ENCODE measurements at regions not wholly inside any gene's neighbourhood (a gene's known extent, or its start where the extent isn't known, plus 50 kb on each side); places are given as distances from the start of the nearest gene placed in this dataset.

DNA sequence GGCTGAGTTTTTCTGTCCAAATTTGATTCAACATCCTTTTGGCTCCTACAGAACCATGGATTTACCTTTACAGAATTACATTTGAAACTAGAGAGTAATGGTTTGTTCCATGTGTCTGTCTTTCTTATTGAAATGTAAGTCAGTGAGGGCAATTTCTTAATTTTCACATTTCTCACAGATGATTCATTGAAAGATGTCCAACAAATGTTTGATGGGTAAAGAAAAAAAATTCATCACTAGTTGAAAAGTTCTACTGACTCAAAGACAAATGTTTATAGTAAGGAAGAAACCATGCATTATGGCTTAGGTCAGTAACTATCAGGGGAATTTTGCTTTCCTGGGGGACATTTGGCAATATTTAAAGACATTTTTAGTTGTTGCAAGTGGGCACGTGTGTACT lies 131.6 kb upstream of the TRPM3 start:
- TF ChIP-seq, protein P1, sequence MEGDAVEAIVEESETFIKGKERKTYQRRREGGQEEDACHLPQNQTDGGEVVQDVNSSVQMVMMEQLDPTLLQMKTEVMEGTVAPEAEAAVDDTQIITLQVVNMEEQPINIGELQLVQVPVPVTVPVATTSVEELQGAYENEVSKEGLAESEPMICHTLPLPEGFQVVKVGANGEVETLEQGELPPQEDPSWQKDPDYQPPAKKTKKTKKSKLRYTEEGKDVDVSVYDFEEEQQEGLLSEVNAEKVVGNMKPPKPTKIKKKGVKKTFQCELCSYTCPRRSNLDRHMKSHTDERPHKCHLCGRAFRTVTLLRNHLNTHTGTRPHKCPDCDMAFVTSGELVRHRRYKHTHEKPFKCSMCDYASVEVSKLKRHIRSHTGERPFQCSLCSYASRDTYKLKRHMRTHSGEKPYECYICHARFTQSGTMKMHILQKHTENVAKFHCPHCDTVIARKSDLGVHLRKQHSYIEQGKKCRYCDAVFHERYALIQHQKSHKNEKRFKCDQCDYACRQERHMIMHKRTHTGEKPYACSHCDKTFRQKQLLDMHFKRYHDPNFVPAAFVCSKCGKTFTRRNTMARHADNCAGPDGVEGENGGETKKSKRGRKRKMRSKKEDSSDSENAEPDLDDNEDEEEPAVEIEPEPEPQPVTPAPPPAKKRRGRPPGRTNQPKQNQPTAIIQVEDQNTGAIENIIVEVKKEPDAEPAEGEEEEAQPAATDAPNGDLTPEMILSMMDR (IDR thresholded peaks at IDR 0.05): no peak
- Histone ChIP-seq H3K4me1 (ENCODE audit: control insufficient read depth in 1 of 2, low read depth in 2 of 2) (no peaks in the 10 kb centered on the region), H3K27ac (no peak overlapping the region), H3K36me3 (no peaks in the 10 kb centered on the region), H3K9me3 (no peaks in the 10 kb centered on the region), H3K4me3 (no peak overlapping the region), H3K27me3 (replicated peaks; ENCODE audit: insufficient read depth) (no peaks in the 10 kb centered on the region)
- ATAC-seq (ENCODE audit: insufficient number of reproducible peaks, low FRiP score, low read depth): no peak
- DNase-seq (ENCODE audit: low spot score): no peak

DNA sequence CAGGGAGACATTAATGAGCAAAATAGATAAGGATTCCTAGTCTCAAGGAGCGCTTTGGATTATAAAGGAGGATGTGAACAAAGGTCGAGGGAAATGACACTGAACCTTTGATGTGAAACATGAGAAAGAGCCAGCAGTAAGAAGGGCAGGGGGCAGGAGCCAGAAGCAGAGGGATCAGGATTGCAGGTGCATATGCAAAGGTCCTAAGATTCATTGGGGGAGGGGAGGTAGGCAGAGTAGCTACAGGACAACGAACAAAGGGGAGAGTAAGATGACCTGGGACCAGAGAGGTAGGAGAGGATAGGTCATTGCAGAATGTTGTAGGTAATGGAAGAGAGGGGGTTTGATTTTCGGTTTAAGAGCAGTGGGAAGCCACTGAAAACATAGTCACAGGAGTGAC lies 129.2 kb upstream of the TRPM3 start:
- H3K4me1 ChIP-seq (ENCODE audit: control insufficient read depth in 1 of 2, low read depth in 2 of 2): no peaks in the 10 kb centered on the region
- H3K36me3 ChIP-seq: no peaks in the 10 kb centered on the region
- DNase-seq (ENCODE audit: low spot score): no peak
- no peaks in the 10 kb centered on the region for H3K9me3 ChIP-seq
- no peaks in the 10 kb centered on the region for H3K27me3 ChIP-seq (replicated peaks; ENCODE audit: insufficient read depth)
- no peak for ATAC-seq (ENCODE audit: insufficient number of reproducible peaks, low FRiP score, low read depth)
- no peak overlapping the region for H3K4me3 ChIP-seq
- H3K27ac ChIP-seq: no peak overlapping the region
- TF ChIP-seq, protein P1 (IDR thresholded peaks at IDR 0.05): no peak

DNA sequence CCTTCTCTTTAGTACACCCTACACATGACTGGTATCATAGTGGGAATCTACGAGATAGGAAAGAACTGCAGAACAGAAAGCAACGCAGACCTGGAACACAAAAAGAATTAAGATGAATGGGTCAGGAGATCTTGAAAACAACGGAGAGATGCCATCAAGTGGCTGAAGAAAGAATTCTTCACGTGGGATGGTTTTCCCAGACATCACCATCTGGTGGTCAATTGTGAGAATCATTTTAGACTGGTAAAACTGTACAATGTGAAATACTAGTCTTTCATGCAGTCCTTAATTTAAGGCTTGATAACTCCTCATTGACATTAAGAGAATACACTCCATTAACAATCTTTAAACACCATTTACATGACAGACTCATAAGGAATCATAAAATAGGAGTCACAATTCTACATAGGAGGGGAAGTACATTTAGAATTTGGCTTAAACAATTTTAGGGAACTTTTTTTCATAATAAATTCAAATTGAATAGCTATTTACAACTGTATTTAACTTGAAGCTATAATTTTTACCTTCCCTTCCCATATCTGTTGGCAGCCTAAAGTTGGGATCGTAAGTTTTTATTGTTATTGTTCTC lies 128.4 kb upstream of the TRPM3 start:
- H3K27ac ChIP-seq: no peak overlapping the region
- no peak for DNase-seq (ENCODE audit: low spot score)
- ATAC-seq (ENCODE audit: insufficient number of reproducible peaks, low FRiP score, low read depth): no peak

GRCh38 chr9:71245651-71246050 lies 124.2 kb upstream of the TRPM3 start:
- DNase-seq (ENCODE audit: low spot score): no peak
- Histone ChIP-seq H3K9me3 (no peaks in the 10 kb centered on the region), H3K27me3 (replicated peaks; ENCODE audit: insufficient read depth) (no peaks in the 10 kb centered on the region), H3K4me1 (ENCODE audit: control insufficient read depth in 1 of 2, low read depth in 2 of 2) (no peaks in the 10 kb centered on the region), H3K27ac (no peak overlapping the region), H3K4me3 (no peak overlapping the region), H3K36me3 (no peaks in the 10 kb centered on the region)
- TF ChIP-seq, protein P1 (IDR thresholded peaks at IDR 0.05): no peak
- ATAC-seq (ENCODE audit: insufficient number of reproducible peaks, low FRiP score, low read depth): no peak

More for the DNA sequence above, 128.4 kb upstream of the TRPM3 start:
- H3K9me3 ChIP-seq: no peaks in the 10 kb centered on the region
- no peaks in the 10 kb centered on the region for H3K4me1 ChIP-seq (ENCODE audit: control insufficient read depth in 1 of 2, low read depth in 2 of 2)
- TF ChIP-seq, protein P1 (IDR thresholded peaks at IDR 0.05): peak; percentile 75
- H3K36me3 ChIP-seq: no peaks in the 10 kb centered on the region
- H3K4me3 ChIP-seq: peak overlapping the region; percentile 28
- H3K27me3 ChIP-seq (replicated peaks; ENCODE audit: insufficient read depth): no peaks in the 10 kb centered on the region

DNA sequence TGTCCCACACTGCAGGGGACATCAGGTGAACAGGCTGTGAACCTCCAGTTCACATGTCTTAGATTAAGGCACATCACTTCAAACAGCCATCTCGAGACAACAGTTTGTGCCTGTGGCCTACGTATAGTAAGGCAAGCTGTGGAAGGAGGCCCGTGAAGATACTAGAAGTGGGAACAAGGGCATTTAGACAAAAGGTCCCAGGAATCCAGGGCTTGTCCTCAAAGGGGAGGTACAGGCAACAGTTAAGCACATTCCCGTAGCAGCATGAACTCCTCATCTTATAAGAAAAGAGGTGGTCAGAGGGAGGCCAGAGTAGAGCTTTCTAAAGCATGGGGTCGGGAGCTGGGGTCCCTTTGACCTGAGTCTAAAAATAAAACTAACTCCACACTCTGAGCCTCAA lies 122.5 kb upstream of the TRPM3 start:
- H3K9me3 ChIP-seq: no peaks in the 10 kb centered on the region
- ATAC-seq (ENCODE audit: insufficient number of reproducible peaks, low FRiP score, low read depth): no peak
- no peak overlapping the region for H3K27ac ChIP-seq
- no peak overlapping the region for H3K4me3 ChIP-seq
- H3K36me3 ChIP-seq: no peaks in the 10 kb centered on the region
- no peaks in the 10 kb centered on the region for H3K27me3 ChIP-seq (replicated peaks; ENCODE audit: insufficient read depth)
- H3K4me1 ChIP-seq (ENCODE audit: control insufficient read depth in 1 of 2, low read depth in 2 of 2): no peaks in the 10 kb centered on the region
- TF ChIP-seq, protein P1 (IDR thresholded peaks at IDR 0.05): no peak
- DNase-seq (ENCODE audit: low spot score): no peak
